NCI-H446 treated with DMSO at 0.1 percent for 48 hours (cell line): ENCODE measurements at regions not wholly inside any gene's neighbourhood (a gene's known extent, or its start where the extent isn't known, plus 50 kb on each side); places are given as distances from the start of the nearest gene placed in this dataset.

ENCODE experiments used
- DNase-seq: peaks from one replicate; lab custom pipeline; 2025; lab: John Stamatoyannopoulos, UW

GRCh38 chr6:104614394-104614793, 245.3 kb downstream of the HACE1 start:
- no peak for DNase-seq

GRCh38 chr6:104613416-104614001, 246.2 kb downstream of the HACE1 start:
- DNase-seq = no peak

- DNase-seq = no peak
These were observed 247.2 kb downstream of the HACE1 start for GRCh38 chr6:104612541-104612940.

- DNase-seq = no peak
These were observed 251.6 kb downstream of the HACE1 start for GRCh38 chr6:104608101-104608500.

- no peak for DNase-seq
These were observed 252.2 kb downstream of the HACE1 start for GRCh38 chr6:104607501-104607900.

GRCh38 chr6:104606361-104606760, 253.4 kb downstream of the HACE1 start:
- DNase-seq = no peak

- no peak for DNase-seq
These were observed 255.0 kb downstream of the HACE1 start for GRCh38 chr6:104604685-104605084.

- no peak for DNase-seq
These were observed 256.5 kb downstream of the HACE1 start for GRCh38 chr6:104603108-104603745.

- DNase-seq = no peak
These were observed 258.0 kb downstream of the HACE1 start for GRCh38 chr6:104601721-104602120.

GRCh38 chr6:104601131-104601651, 258.5 kb downstream of the HACE1 start:
- DNase-seq = peak; percentile 82

- DNase-seq = no peak
These were observed 259.1 kb downstream of the HACE1 start for GRCh38 chr6:104600639-104600931.

GRCh38 chr6:104599821-104600638, 259.7 kb downstream of the HACE1 start:
- DNase-seq = no peak

GRCh38 chr6:104597541-104598050, 262.1 kb downstream of the HACE1 start:
- DNase-seq = no peak

GRCh38 chr6:104596091-104596490, 263.6 kb downstream of the HACE1 start:
- no peak for DNase-seq

GRCh38 chr6:104595311-104595820, 264.4 kb downstream of the HACE1 start:
- no peak for DNase-seq

GRCh38 chr6:104591573-104592334, 268.0 kb downstream of the HACE1 start:
- no peak for DNase-seq

GRCh38 chr6:104589940-104590339, 269.8 kb downstream of the HACE1 start:
- no peak for DNase-seq

GRCh38 chr6:104585646-104586045, 274.1 kb downstream of the HACE1 start:
- DNase-seq = no peak

- DNase-seq = peak; percentile 99
These were observed 279.3 kb downstream of the HACE1 start for GRCh38 chr6:104580452-104580851.

GRCh38 chr6:104579310-104579863, 280.3 kb downstream of the HACE1 start:
- peak; percentile 75 for DNase-seq

- DNase-seq = no peak
These were observed 284.2 kb downstream of the HACE1 start for GRCh38 chr6:104575536-104575935.
